HepG2 (cell line): ENCODE measurements at regions not wholly inside any gene's neighbourhood (a gene's known extent, or its start where the extent isn't known, plus 50 kb on each side); places are given as distances from the start of the nearest gene placed in this dataset.

Source experiments
- ATAC-seq: fragments of 200-7000 bp; cut with Tn5 transposase; 3 replicates; pipeline ENCODE4 v1.9.1; 2020; ENCODE audit warnings: mild to moderate bottlenecking, moderate library complexity
- BruUV-seq: library from RNA; stranded (reverse); fragments of 400-500 nt; replicated peaks from 2 replicates; lab custom pipeline; 2021; lab: Mats Ljungman, UMichigan
- CTCF ChIA-PET: fragments of 300-600 bp; formaldehyde crosslinking; extraction: SDS; loops from one replicate; lab custom pipeline; 2021; ENCODE audit warnings: low total read pairs, inconsistent platforms, low intra/inter-chr PET ratio; lab: Yijun Ruan, JAX
- POLR2A ChIA-PET: fragments of 350-600 bp; sonication (Branson Sonifier 250); formaldehyde crosslinking; loops from one replicate; lab custom pipeline; 2020; ENCODE audit warnings: antibody characterized with exemption, inconsistent platforms; lab: Yijun Ruan, JAX
- DNase-seq: peaks from one replicate; pipeline ENCODE4 v3.0.0-alpha.2; 2015; ENCODE audit warnings: low spot score
- FAIRE-seq: peaks from 3 replicates; lab custom pipeline; 2011; peaks lifted over from hg19 to GRCh38; lab: Jason Lieb, UNC
- H2AFZ ChIP-seq: one replicate; pipeline ENCODE4 v1.6.1; 2011; ENCODE audit warnings: low read length, inconsistent platforms
- H3K27ac ChIP-seq: fragments of 300-600 bp; 3 replicates; pipeline ENCODE4 v1.8.0; 2011; ENCODE audit warnings: mixed run types, mild to moderate bottlenecking, mixed read lengths, low read length, inconsistent platforms; ENCODE audit not compliant: insufficient read depth; ENCODE audit errors: extremely low read length
- H3K27me3 ChIP-seq, 2 experiments: fragments of 200-600 bp in 1 of 2; 2 replicates in 1 of 2; 3 replicates in 1 of 2; pipeline versions ENCODE4 v1.6.0 to v1.8.0; 2011; ENCODE audit warnings: low read length in 2 of 2, mild to moderate bottlenecking in 2 of 2, moderate library complexity in 2 of 2, inconsistent platforms in 1 of 2; ENCODE audit not compliant: insufficient read depth in 2 of 2, control insufficient read depth in 1 of 2
- H3K36me3 ChIP-seq, 2 experiments: fragments of 200-600 bp in 1 of 2; replicated peaks in 1 of 2; 2 replicates in 1 of 2; 3 replicates in 1 of 2; pipeline versions ENCODE4 v1.5.1 to v1.8.0; 2011; ENCODE audit warnings: low read length in 2 of 2, inconsistent platforms in 1 of 2; ENCODE audit not compliant: insufficient read depth in 2 of 2, control insufficient read depth in 1 of 2
- H3K4me1 ChIP-seq: 2 replicates; pipeline ENCODE4 v1.5.1; 2012; ENCODE audit warnings: low read length, inconsistent platforms; ENCODE audit not compliant: insufficient read depth
- H3K4me2 ChIP-seq: 2 replicates; pipeline ENCODE4 v1.6.0; 2011; ENCODE audit warnings: low read depth, low read length, inconsistent platforms
- H3K4me3 ChIP-seq, 3 experiments: fragments of 200-600 bp in 1 of 3; sonication (generic), shearing (Covaris generic) in 1 of 3; replicated peaks in 1 of 3; 2 replicates each; pipeline ENCODE4 v1.5.1; 2011 to 2016; ENCODE audit warnings: low read length in 3 of 3, inconsistent platforms in 2 of 3, low read depth in 2 of 3, mild to moderate bottlenecking in 2 of 3, control low read depth in 1 of 3, mixed read lengths in 1 of 3; ENCODE audit not compliant: insufficient read depth in 1 of 3
- H3K79me2 ChIP-seq: one replicate; pipeline ENCODE4 v1.6.1; 2011; ENCODE audit warnings: low read length, inconsistent platforms; ENCODE audit not compliant: insufficient read depth
- H3K9ac ChIP-seq: 2 replicates; pipeline ENCODE4 v1.6.0; 2011; ENCODE audit warnings: mild to moderate bottlenecking, low read depth, low read length, inconsistent platforms; ENCODE audit not compliant: insufficient read depth
- H3K9me3 ChIP-seq: 2 replicates; pipeline ENCODE4 v1.5.1; 2012; ENCODE audit warnings: mild to moderate bottlenecking, low read length
- H4K20me1 ChIP-seq: 2 replicates; pipeline ENCODE4 v1.6.0; 2011; ENCODE audit warnings: inconsistent platforms, mild to moderate bottlenecking, low read length, moderate library complexity; ENCODE audit not compliant: insufficient read depth
- ARHGAP35 ChIP-seq: sonication (generic); formaldehyde crosslinking; IDR thresholded peaks from 2 replicates; pipeline ENCODE4 v1.9.0; 2022; ENCODE audit warnings: mild to moderate bottlenecking, inconsistent platforms, moderate library complexity, missing genetic modification reagents, borderline replicate concordance
- FOXK2 ChIP-seq: fragments of 450-650 bp; IDR thresholded peaks from 2 replicates; pipeline ENCODE4 v1.6.1; 2016
- SIX1 ChIP-seq: sonication (generic); formaldehyde crosslinking; IDR thresholded peaks from 2 replicates; pipeline ENCODE4 v1.4.0; 2020; ENCODE audit warnings: missing genetic modification reagents, borderline replicate concordance
- SKI ChIP-seq: fragments of 450-650 bp; IDR thresholded peaks from one replicate; pipeline ENCODE4 v1.6.1; 2018; ENCODE audit warnings: mild to moderate bottlenecking; ENCODE audit not compliant: partially characterized antibody
- SMYD3 ChIP-seq: sonication (generic); formaldehyde crosslinking; IDR thresholded peaks from 2 replicates; pipeline ENCODE4 v1.8.1; 2023; ENCODE audit warnings: mild to moderate bottlenecking, missing genetic modification reagents
- SNAI1 ChIP-seq: sonication (generic); formaldehyde crosslinking; IDR thresholded peaks from 2 replicates; pipeline ENCODE4 v1.5.0; 2020; ENCODE audit warnings: mild to moderate bottlenecking, missing genetic modification reagents, borderline replicate concordance
- U2AF2 ChIP-seq: fragments of 200-400 bp; formaldehyde crosslinking; IDR thresholded peaks from 2 replicates; pipeline ENCODE4 v1.6.1; 2017; ENCODE audit warnings: low read depth, mild to moderate bottlenecking, low read length
- ZNF136 ChIP-seq: sonication (generic); formaldehyde crosslinking; IDR thresholded peaks from 2 replicates; pipeline ENCODE4 v1.8.1; 2022; ENCODE audit warnings: low read depth, mild to moderate bottlenecking, moderate library complexity, missing genetic modification reagents
- ZNF138 ChIP-seq: sonication (generic); formaldehyde crosslinking; IDR thresholded peaks from 2 replicates; pipeline ENCODE4 v1.5.0; 2020; ENCODE audit warnings: mild to moderate bottlenecking, low read depth, missing genetic modification reagents
- ZNF205 ChIP-seq: IDR thresholded peaks from 2 replicates; pipeline ENCODE4 v1.6.1; 2018; ENCODE audit warnings: missing biosample characterization, missing genetic modification reagents
- ZNF430 ChIP-seq: sonication (generic); formaldehyde crosslinking; IDR thresholded peaks from 2 replicates; pipeline ENCODE4 v1.9.0; 2021; ENCODE audit warnings: mild to moderate bottlenecking, missing genetic modification reagents
- ZNF446 ChIP-seq: sonication (generic); formaldehyde crosslinking; IDR thresholded peaks from 2 replicates; pipeline ENCODE4 v1.5.0; 2020; ENCODE audit warnings: mild to moderate bottlenecking, missing genetic modification reagents
- ZNF709 ChIP-seq: sonication (generic); formaldehyde crosslinking; IDR thresholded peaks from 2 replicates; pipeline ENCODE4 v1.5.0; 2020; ENCODE audit warnings: mild to moderate bottlenecking, missing genetic modification reagents
- ZNF720 ChIP-seq: sonication (generic); formaldehyde crosslinking; IDR thresholded peaks from 2 replicates; pipeline ENCODE4 v1.4.0; 2020; ENCODE audit warnings: missing genetic modification reagents
- ZNF746 ChIP-seq: sonication (generic); formaldehyde crosslinking; IDR thresholded peaks from 2 replicates; pipeline ENCODE4 v1.8.0; 2022; ENCODE audit warnings: mild to moderate bottlenecking, missing genetic modification reagents
- ZNF878 ChIP-seq: sonication (generic); formaldehyde crosslinking; IDR thresholded peaks from 2 replicates; pipeline ENCODE4 v1.8.1; 2023; ENCODE audit warnings: mild to moderate bottlenecking, missing genetic modification reagents, moderate library complexity
- WGBS: methylation state at CpG from one replicate; pipeline ENCODE4 v1.1.6; 2017; ENCODE audit warnings: low lambda C conversion rate; 5-methylcytosine and 5-hydroxymethylcytosine counted together
- in situ Hi-C: cut with HindIII; loops from 2 replicates; pipeline ENCODE4 v1.10.0; 2017; ENCODE audit warnings: low pct_unique_long_range_greater_than_20kb; ENCODE audit not compliant: extremely low pct_ligation_motif_present
- intact Hi-C: fragments of 100-400 bp; cut with micrococcal nuclease; formaldehyde crosslinking; loops from one replicate; pipeline ENCODE4 v1.10.0; 2022; ENCODE audit not compliant: unreplicated experiment
- TF ChIP-seq, protein P1 (sequence below): IDR thresholded peaks from 2 replicates; pipeline ENCODE4 v1.6.1; 2018; ENCODE audit warnings: missing genetic modification reagents, mild to moderate bottlenecking, missing compliant biosample characterization
- TF ChIP-seq, protein P2 (sequence below): sonication (generic); formaldehyde crosslinking; IDR thresholded peaks from 2 replicates; pipeline ENCODE4 v1.4.0; 2020; ENCODE audit warnings: missing genetic modification reagents
- TF ChIP-seq, protein P3 (sequence below): sonication (generic); formaldehyde crosslinking; IDR thresholded peaks from 2 replicates; pipeline ENCODE4 v1.8.0; 2022; ENCODE audit warnings: low read depth, missing genetic modification reagents
- TF ChIP-seq, protein P4 (sequence below): sonication (generic); formaldehyde crosslinking; IDR thresholded peaks from 2 replicates; pipeline ENCODE4 v1.8.1; 2023; ENCODE audit warnings: missing genetic modification reagents, inconsistent platforms, borderline replicate concordance
- TF ChIP-seq, protein P5 (sequence below): sonication (generic); formaldehyde crosslinking; IDR thresholded peaks from 2 replicates; pipeline ENCODE4 v1.5.1; 2020; ENCODE audit warnings: mild to moderate bottlenecking, missing genetic modification reagents, moderate library complexity

DNA sequence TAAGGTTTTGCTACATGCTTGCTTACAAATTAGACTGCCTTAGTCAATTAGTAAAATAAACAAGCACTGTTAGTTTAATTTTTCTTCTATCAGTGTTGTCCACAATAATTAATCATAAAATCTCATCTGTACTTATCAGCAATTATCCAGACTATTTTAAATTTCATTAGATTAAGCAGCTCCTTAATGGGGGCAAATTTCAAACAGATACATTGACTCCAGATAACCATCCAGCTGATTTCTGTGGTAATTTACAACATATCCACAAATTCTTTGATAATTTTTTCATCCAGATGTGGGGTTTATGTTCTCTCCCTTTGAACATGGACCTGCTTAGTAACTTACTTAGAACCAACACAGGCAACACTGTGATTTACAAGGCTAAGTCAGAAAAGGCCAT is 170.4 kb upstream of the CWC22 start (continued):
- TF ChIP-seq, protein P1, sequence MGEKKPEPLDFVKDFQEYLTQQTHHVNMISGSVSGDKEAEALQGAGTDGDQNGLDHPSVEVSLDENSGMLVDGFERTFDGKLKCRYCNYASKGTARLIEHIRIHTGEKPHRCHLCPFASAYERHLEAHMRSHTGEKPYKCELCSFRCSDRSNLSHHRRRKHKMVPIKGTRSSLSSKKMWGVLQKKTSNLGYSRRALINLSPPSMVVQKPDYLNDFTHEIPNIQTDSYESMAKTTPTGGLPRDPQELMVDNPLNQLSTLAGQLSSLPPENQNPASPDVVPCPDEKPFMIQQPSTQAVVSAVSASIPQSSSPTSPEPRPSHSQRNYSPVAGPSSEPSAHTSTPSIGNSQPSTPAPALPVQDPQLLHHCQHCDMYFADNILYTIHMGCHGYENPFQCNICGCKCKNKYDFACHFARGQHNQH (CRISPR knock-in tag), result no peak
- TF ChIP-seq SNAI1 (CRISPR knock-in tag) (no peak), ARHGAP35 (no peak), SIX1 (no peak), FOXK2 (no peak), SKI (no peak)
- TF ChIP-seq, protein P2, sequence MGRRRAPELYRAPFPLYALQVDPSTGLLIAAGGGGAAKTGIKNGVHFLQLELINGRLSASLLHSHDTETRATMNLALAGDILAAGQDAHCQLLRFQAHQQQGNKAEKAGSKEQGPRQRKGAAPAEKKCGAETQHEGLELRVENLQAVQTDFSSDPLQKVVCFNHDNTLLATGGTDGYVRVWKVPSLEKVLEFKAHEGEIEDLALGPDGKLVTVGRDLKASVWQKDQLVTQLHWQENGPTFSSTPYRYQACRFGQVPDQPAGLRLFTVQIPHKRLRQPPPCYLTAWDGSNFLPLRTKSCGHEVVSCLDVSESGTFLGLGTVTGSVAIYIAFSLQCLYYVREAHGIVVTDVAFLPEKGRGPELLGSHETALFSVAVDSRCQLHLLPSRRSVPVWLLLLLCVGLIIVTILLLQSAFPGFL, result no peak

DNA sequence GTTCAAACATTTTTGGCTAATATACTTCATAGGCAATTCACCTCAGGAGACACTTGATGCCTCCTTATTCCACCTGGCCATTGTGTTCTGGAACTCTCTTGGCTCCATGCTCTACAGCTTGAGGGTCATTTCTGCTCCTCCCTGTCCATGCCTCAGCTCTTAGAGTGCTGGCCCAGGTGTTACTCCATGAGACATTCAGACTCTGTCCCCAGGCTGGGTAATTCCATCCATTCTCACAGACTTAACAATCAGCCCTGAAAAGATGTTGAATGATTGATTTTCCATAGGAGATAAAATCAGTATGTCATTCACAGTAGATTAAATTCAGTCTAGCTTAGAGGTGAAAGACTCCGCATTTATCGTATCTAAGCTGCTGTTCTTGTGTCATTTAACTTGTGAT is 168.6 kb upstream of the CWC22 start:
- in situ Hi-C loops, result no loop called here
- Histone ChIP-seq H3K4me2 (no peak overlapping the region), H3K9me3 (no peaks in the 10 kb centered on the region), H3K79me2 (no peaks in the 10 kb centered on the region), H3K9ac (no peak overlapping the region), H4K20me1 (no peaks in the 10 kb centered on the region), H3K4me3 (no peak overlapping the region), H2AFZ (no peak overlapping the region), H3K4me1 (no peaks in the 10 kb centered on the region), H3K27me3 (no peaks in the 10 kb centered on the region), H3K36me3 (no peaks in the 10 kb centered on the region), H3K27ac (no peak overlapping the region)
- ATAC-seq, result no peak
- DNase-seq, result no peak
- TF ChIP-seq, protein P3, sequence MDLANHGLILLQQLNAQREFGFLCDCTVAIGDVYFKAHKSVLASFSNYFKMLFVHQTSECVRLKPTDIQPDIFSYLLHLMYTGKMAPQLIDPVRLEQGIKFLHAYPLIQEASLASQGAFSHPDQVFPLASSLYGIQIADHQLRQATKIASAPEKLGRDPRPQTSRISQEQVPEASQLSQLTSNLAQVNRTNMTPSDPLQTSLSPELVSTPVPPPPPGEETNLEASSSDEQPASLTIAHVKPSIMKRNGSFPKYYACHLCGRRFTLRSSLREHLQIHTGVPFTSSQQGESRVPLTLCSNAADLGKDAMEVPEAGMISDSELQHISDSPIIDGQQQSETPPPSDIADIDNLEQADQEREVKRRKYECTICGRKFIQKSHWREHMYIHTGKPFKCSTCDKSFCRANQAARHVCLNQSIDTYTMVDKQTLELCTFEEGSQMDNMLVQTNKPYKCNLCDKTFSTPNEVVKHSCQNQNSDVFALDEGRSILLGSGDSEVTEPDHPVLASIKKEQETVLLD, result no peak
- TF ChIP-seq ZNF746 (CRISPR knock-in tag), result no peak
- TF ChIP-seq ZNF709 (CRISPR knock-in tag), result no peak
- TF ChIP-seq, protein P4, sequence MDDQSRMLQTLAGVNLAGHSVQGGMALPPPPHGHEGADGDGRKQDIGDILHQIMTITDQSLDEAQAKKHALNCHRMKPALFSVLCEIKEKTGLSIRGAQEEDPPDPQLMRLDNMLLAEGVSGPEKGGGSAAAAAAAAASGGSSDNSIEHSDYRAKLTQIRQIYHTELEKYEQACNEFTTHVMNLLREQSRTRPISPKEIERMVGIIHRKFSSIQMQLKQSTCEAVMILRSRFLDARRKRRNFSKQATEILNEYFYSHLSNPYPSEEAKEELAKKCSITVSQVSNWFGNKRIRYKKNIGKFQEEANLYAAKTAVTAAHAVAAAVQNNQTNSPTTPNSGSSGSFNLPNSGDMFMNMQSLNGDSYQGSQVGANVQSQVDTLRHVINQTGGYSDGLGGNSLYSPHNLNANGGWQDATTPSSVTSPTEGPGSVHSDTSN (CRISPR knock-in tag), result no peak
- no peak for TF ChIP-seq ZNF878 (CRISPR knock-in tag)
- no peak for TF ChIP-seq ZNF430 (CRISPR knock-in tag)
- no peak for TF ChIP-seq ZNF205 (CRISPR knock-in tag)
- TF ChIP-seq ZNF720 (CRISPR knock-in tag), result no peak
- TF ChIP-seq, protein P5, sequence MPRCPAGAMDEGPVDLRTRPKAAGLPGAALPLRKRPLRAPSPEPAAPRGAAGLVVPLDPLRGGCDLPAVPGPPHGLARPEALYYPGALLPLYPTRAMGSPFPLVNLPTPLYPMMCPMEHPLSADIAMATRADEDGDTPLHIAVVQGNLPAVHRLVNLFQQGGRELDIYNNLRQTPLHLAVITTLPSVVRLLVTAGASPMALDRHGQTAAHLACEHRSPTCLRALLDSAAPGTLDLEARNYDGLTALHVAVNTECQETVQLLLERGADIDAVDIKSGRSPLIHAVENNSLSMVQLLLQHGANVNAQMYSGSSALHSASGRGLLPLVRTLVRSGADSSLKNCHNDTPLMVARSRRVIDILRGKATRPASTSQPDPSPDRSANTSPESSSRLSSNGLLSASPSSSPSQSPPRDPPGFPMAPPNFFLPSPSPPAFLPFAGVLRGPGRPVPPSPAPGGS (CRISPR knock-in tag), result no peak
- no peak for TF ChIP-seq ZNF138
- no peak for TF ChIP-seq ZNF446 (CRISPR knock-in tag)
- no peak for TF ChIP-seq U2AF2
- TF ChIP-seq ZNF136 (CRISPR knock-in tag), result no peak
- no peak for TF ChIP-seq SMYD3 (CRISPR knock-in tag)
- ChIA-PET POLR2A (no interaction called here), CTCF (no interaction called here)
- intact Hi-C loops, result no loop called here
- WGBS, result 80% methylated on average over 2 of the region's 2 CpGs
- no TSS peak for BruUV-seq
- no peak for FAIRE-seq
